PC-9 (cell line): ENCODE measurements at regions not wholly inside any gene's neighbourhood (a gene's known extent, or its start where the extent isn't known, plus 50 kb on each side); places are given as distances from the start of the nearest gene placed in this dataset.

Experiments used
- BruUV-seq: library from RNA; stranded (reverse); fragments of 400-500 nt; replicated peaks from 2 replicates; lab custom pipeline; 2021; lab: Mats Ljungman, UMichigan
- CTCF ChIA-PET: fragments of 300-600 bp; sonication (Branson Sonifier 250); formaldehyde crosslinking; loops from one replicate; lab custom pipeline; 2022; ENCODE audit warnings: antibody characterized with exemption; lab: Charles Lee
- POLR2A ChIA-PET: fragments of 300-600 bp; sonication (Branson Sonifier 250); formaldehyde crosslinking; loops from one replicate; lab custom pipeline; 2022; ENCODE audit warnings: antibody characterized with exemption; ENCODE audit not compliant: unreplicated experiment; lab: Charles Lee
- DNase-seq, 2 experiments: peaks; one replicate each; pipeline versions ENCODE4 v3.0.0 to v3.0.0-alpha.2; 2015 to 2022; ENCODE audit warnings: mixed read lengths in 1 of 2
- H2AFZ ChIP-seq: fragments of 200-600 bp; sonication (generic); 2 replicates; pipeline ENCODE4 v1.8.1; 2017; ENCODE audit warnings: antibody characterized with exemption
- H3F3A ChIP-seq: fragments of 200-600 bp; sonication (generic); 2 replicates; pipeline ENCODE4 v1.8.1; 2017; ENCODE audit warnings: antibody characterized with exemption, mild to moderate bottlenecking, low read depth; ENCODE audit not compliant: insufficient read depth
- H3K27ac ChIP-seq: fragments of 200-600 bp; sonication (generic); 2 replicates; pipeline ENCODE4 v1.6.1; 2016; ENCODE audit warnings: mixed run types
- H3K27me3 ChIP-seq: fragments of 200-600 bp; sonication (generic); 2 replicates; pipeline ENCODE4 v1.6.1; 2016; ENCODE audit warnings: low read depth, mixed run types; ENCODE audit not compliant: insufficient read depth
- H3K36me3 ChIP-seq: fragments of 200-600 bp; sonication (generic); 2 replicates; pipeline ENCODE4 v1.6.1; 2016; ENCODE audit warnings: low read depth, mixed run types
- H3K4me1 ChIP-seq: fragments of 200-600 bp; sonication (generic); replicated peaks from 2 replicates; pipeline ENCODE4 v1.6.1; 2016; ENCODE audit warnings: mixed run types; ENCODE audit not compliant: insufficient read depth
- H3K4me2 ChIP-seq: fragments of 200-600 bp; sonication (generic); 2 replicates; pipeline ENCODE4 v1.6.1; 2017; ENCODE audit warnings: mixed run types
- H3K4me3 ChIP-seq: fragments of 200-600 bp; sonication (generic); 2 replicates; pipeline ENCODE4 v1.6.1; 2016; ENCODE audit warnings: mixed run types
- H3K79me2 ChIP-seq: fragments of 200-600 bp; sonication (generic); 2 replicates; pipeline ENCODE4 v1.6.1; 2017; ENCODE audit warnings: low read depth, mixed run types
- H3K9me2 ChIP-seq: fragments of 200-600 bp; sonication (generic); 2 replicates; pipeline ENCODE4 v1.8.1; 2017; ENCODE audit warnings: mild to moderate bottlenecking; ENCODE audit not compliant: insufficient read depth
- H3K9me3 ChIP-seq: fragments of 200-600 bp; sonication (generic); 2 replicates; pipeline ENCODE4 v1.8.1; 2016; ENCODE audit warnings: low read depth; ENCODE audit not compliant: insufficient read depth
- H4K20me1 ChIP-seq: fragments of 200-600 bp; sonication (generic); 2 replicates; pipeline ENCODE4 v1.8.1; 2017; ENCODE audit not compliant: insufficient read depth
- EZH2 ChIP-seq: fragments of 200-600 bp; sonication (generic); IDR thresholded peaks from 2 replicates; pipeline ENCODE4 v1.8.0; 2017; ENCODE audit warnings: antibody characterized with exemption, low read depth
- intact Hi-C: fragments of 100-400 bp; cut with micrococcal nuclease; formaldehyde crosslinking; loops from one replicate; pipeline ENCODE4 v1.10.0; 2022; ENCODE audit not compliant: unreplicated experiment
- TF ChIP-seq, protein P1 (sequence below): fragments of 200-600 bp; sonication (generic); conservative IDR thresholded peaks from 2 replicates; pipeline ENCODE4 v1.6.1; 2017; ENCODE audit warnings: mixed run types, antibody characterized with exemption, mild to moderate bottlenecking, moderate library complexity

DNA sequence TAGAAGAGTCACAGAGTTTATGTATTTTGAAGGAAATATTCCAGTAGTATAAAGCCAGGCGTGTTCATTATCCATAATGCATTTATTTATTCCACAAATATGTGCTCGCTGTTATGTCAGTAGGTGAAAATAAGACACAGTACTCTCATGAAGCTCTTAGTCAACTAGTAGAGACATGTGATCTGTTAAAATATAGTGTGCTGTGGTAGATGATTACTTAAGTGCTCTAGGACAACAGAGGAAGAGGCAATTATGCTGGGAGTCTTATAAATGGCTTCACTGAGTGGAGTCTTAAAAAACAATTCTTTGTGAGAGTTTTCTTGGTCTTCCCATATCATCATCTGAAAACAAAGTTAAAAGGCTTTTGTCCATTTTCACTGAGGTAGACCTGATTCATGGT, 457.3 kb downstream of the XIRP2 start:
- POLR2A ChIA-PET, result no interaction called here
- no peaks in the 10 kb centered on the region for H3K27me3 ChIP-seq
- no peaks in the 10 kb centered on the region for H3K79me2 ChIP-seq
- no peak for TF ChIP-seq EZH2
- TF ChIP-seq, protein P1, sequence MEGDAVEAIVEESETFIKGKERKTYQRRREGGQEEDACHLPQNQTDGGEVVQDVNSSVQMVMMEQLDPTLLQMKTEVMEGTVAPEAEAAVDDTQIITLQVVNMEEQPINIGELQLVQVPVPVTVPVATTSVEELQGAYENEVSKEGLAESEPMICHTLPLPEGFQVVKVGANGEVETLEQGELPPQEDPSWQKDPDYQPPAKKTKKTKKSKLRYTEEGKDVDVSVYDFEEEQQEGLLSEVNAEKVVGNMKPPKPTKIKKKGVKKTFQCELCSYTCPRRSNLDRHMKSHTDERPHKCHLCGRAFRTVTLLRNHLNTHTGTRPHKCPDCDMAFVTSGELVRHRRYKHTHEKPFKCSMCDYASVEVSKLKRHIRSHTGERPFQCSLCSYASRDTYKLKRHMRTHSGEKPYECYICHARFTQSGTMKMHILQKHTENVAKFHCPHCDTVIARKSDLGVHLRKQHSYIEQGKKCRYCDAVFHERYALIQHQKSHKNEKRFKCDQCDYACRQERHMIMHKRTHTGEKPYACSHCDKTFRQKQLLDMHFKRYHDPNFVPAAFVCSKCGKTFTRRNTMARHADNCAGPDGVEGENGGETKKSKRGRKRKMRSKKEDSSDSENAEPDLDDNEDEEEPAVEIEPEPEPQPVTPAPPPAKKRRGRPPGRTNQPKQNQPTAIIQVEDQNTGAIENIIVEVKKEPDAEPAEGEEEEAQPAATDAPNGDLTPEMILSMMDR, result no peak
- no peaks in the 10 kb centered on the region for H3F3A ChIP-seq
- CTCF ChIA-PET, result no interaction called here
- H3K27ac ChIP-seq, result no peak overlapping the region
- no peak overlapping the region for H3K4me3 ChIP-seq
- intact Hi-C loops, result no loop called here
- H3K4me2 ChIP-seq, result no peak overlapping the region
- BruUV-seq, result no TSS peak
- H4K20me1 ChIP-seq, result no peaks in the 10 kb centered on the region
- H3K36me3 ChIP-seq, result no peaks in the 10 kb centered on the region
- no peak overlapping the region for H2AFZ ChIP-seq
- H3K4me1 ChIP-seq, result no peaks in the 10 kb centered on the region
- no peak for DNase-seq
- H3K9me3 ChIP-seq, result no peaks in the 10 kb centered on the region
- no peaks in the 10 kb centered on the region for H3K9me2 ChIP-seq

GRCh38 chr2:167342769-167343168, 454.5 kb downstream of the XIRP2 start:
- H3K4me1 ChIP-seq, result no peaks in the 10 kb centered on the region
- intact Hi-C loops, result no loop called here

DNA sequence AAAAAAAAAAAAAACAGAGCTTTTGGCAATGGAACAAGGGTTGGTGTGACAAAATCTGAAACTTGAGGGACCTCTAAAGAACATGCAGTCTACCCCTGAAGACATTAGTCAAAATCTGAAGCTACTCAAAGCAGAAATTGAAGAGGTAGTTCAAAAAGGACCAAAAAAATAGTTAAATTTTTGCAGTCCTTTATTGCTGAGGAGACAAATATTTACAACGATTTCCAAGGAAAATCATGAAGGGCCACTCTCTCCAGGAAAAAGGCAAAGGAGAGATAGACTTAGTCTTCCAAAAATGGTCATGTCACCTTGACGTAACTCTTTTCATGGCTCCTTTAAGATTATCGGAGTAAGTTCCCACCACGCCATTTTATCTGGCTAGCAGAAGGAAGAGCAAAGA, 452.0 kb downstream of the XIRP2 start:
- CTCF ChIA-PET, result no interaction called here

More at GRCh38 chr2:167342769-167343168, 454.5 kb downstream of the XIRP2 start:
- no TSS peak for BruUV-seq
- H3K27ac ChIP-seq, result no peak overlapping the region
- no peak overlapping the region for H3K4me3 ChIP-seq
- no peaks in the 10 kb centered on the region for H3K9me2 ChIP-seq
- H3K27me3 ChIP-seq, result no peaks in the 10 kb centered on the region
- CTCF ChIA-PET, result no interaction called here
- no peak overlapping the region for H2AFZ ChIP-seq
- H3K9me3 ChIP-seq, result no peaks in the 10 kb centered on the region
- H3K79me2 ChIP-seq, result no peaks in the 10 kb centered on the region
- POLR2A ChIA-PET, result no interaction called here
- TF ChIP-seq, protein P1, result no peak
- no peak for TF ChIP-seq EZH2
- no peak for DNase-seq
- no peaks in the 10 kb centered on the region for H3F3A ChIP-seq
- H4K20me1 ChIP-seq, result no peaks in the 10 kb centered on the region
- H3K4me2 ChIP-seq, result no peak overlapping the region
- H3K36me3 ChIP-seq, result no peaks in the 10 kb centered on the region

More for the DNA sequence above, 452.0 kb downstream of the XIRP2 start:
- H3F3A ChIP-seq, result no peaks in the 10 kb centered on the region
- H3K36me3 ChIP-seq, result no peaks in the 10 kb centered on the region
- no peaks in the 10 kb centered on the region for H3K79me2 ChIP-seq
- H3K9me2 ChIP-seq, result no peaks in the 10 kb centered on the region
- intact Hi-C loops, result no loop called here
- TF ChIP-seq, protein P1, result no peak
- no peak for TF ChIP-seq EZH2
- H4K20me1 ChIP-seq, result no peaks in the 10 kb centered on the region
- POLR2A ChIA-PET, result interaction anchor here (0.7 kb wide), 1 partner anchor 91 kb away, joined by 3 read pairs; no protein-coding TSS in a partner anchor
- H3K27me3 ChIP-seq, result no peaks in the 10 kb centered on the region
- H3K4me3 ChIP-seq, result no peak overlapping the region
- no peak overlapping the region for H2AFZ ChIP-seq
- H3K9me3 ChIP-seq, result no peaks in the 10 kb centered on the region
- no TSS peak for BruUV-seq
- no peaks in the 10 kb centered on the region for H3K4me1 ChIP-seq
- no peak overlapping the region for H3K27ac ChIP-seq
- no peak for DNase-seq
- H3K4me2 ChIP-seq, result no peak overlapping the region
